HG03196 (cell line): ENCODE measurements at regions not wholly inside any gene's neighbourhood (a gene's known extent, or its start where the extent isn't known, plus 50 kb on each side); places are given as distances from the start of the nearest gene placed in this dataset.

Source experiments
- ATAC-seq: cut with Tn5 transposase; IDR thresholded peaks from one replicate; pipeline ENCODE4 v1.9.1; 2021; ENCODE audit not compliant: unreplicated experiment

DNA sequence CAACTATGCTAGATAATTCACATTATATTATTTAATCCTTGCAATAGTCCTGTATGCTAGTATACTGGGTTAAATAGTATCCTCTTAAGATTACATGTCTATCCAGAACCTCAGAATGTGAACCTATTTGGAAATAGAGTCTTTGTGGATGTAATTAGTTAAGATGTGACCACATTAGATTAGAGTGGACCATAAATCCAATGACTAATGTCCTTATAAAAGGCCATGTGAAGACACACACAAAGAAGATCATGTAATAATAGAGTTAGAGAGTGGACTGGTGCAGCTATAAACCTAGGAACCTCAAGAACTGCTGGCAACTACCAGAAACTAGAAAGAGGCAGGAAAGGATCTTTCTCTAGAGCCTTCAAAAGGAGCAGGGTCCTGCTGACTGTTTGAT is 263.6 kb upstream of the PTGER4 start:
- ATAC-seq = no peak

DNA sequence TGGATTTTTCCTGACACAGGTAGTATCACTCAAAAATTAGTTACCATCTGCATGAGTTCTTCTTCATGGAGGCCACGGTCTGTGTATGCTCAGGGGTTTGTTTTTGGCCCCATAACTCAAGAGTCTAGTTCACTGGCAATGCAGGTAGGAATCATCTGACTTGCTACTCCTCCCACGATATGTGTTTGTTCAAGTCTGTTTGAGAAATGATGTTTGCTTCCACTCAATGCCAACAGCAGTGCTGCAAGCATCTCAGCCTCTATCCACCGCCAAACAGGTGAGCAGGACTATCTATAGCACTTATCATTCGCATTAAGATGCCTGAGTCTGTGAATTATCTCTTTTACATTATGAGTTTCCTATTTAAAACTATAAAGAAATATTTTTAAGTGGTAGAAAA is 264.8 kb upstream of the PTGER4 start:
- no peak for ATAC-seq

DNA sequence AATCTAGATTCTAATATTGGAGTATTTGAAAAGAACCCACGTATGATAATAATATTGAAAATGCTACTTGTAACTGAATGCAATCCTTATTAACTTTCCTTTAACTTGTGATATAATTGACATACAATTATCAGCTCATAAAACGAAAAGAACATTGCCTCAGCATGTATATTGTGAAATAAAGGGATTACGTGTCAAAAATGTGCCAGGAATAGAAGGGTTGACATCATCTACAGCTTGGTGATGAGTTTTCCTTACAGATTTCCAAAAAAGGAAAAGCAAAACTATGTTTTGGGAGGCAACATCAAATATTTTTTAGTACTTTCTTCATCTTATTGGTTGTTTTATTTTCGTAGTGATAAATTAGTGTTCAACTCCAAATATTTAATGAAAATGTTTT is 266.0 kb upstream of the PTGER4 start:
- no peak for ATAC-seq

DNA sequence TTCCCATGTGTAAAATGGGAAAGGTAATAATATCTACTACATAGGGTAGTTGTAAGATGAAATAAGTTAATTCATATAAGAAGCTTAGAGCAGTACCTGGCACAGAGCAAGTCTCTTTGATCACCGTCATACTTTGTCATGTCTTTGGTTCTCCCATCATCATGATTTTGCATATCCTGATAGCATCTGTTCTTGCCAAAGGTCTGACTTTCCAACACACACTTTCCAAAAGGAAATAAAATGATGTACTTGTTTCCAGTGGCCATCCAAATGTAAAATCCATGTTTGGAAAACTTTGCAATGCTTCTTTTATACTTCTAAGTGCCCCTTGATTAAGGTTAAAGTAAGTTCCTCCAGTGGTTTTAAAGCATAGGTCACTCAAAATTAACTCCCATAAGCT is 266.9 kb upstream of the PTGER4 start:
- no peak for ATAC-seq

DNA sequence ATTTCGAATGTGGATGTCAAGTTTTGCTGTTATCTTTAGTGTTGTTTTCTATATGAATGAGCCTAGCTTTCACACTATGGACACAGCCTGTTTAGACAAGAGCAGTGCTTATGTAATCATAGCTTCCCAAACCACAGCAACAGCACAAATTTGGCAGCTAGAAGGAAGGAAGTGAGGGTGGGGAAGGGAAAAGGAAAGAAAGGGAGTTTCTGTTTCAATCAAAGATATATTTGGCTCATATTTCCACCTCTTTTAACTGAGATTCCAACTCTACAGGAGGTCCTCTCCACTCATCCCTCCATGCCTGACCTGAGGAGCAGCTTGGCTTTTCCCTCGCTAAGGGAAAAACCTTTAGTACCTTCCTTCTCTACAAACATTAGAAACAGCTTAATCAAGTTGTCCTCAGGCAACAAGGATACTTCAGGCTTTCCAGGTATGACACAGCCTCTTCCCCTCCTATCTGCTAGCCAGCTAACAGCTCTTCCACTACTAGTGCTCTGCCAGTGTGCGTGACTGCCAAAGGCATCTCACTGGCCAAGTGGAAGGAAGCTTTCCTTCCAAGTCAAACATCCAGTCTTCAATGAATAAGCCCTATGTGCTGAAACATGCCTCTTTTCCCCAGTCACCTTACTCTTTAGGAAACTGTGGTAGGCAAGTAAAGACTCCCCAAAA is 268.6 kb upstream of the PTGER4 start:
- ATAC-seq = no peak

DNA sequence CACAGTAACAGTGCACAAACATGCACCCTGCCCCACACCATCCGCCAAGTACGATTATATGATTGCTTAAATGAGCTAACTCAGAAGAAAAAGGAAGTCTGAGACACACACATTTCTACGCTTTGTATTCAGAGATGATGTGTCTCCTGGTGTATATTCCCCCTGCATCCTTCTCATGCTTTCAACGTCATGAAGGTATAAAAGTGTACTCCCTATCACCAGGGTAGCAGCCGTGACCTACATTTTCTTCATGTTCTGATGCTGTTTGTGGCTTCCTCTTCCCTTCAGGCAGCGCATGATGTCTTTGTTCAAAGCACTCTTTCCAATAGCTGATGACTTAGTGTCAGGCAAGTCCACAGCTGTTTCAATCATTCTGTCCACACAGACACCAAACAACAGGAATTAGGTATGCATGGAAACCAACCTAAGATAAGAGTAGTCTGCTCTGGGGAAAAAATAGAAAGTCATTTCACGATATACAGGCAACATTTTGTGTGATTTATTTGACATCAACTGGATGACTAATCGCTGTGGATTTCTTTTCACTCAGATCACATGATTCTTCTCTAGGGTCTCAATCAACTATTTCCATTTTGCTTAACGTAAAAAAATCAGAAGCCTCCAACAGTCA is 269.4 kb upstream of the PTGER4 start:
- ATAC-seq = no peak

DNA sequence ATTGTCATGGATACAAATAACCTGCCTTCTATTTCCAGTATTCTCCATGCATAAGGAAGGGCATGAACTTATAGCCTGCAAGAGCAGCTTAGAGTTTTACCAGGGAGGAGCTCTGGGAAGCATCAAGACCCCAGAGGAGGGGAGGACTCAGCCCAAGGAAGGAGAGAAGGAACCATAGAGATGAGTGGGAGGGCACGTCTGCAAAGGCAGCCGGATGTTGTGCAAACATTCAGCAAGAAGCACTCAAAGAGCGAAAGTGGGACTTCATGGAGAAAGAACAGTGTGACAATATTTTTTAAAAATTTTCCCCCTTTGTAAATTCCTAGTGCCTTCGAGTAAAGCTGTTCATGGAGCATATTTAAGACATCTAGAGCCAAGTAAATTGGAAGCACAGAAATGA is 270.1 kb upstream of the PTGER4 start:
- no peak for ATAC-seq

DNA sequence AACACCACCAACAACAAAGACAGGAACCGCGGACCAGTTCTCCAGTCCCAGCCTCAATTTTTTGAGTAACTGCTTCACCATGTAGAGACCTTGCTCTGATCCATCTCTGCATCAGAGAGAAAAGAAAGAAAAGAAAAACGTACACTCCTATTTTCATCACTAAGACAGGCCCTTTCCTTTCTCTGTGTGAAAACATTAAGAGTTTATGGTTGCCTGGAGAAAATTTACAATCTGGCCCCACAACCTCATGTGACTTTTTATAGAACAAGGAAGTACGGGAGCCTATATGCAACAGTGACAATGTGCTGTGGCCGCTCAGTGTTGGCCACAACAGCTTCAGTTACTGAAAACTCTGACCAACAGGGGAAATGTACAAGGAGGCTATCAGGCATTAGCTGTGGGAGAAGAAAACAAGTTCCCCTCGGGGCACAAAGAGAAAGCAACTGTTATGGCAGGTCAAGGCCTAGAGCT is 272.9 kb upstream of the PTGER4 start:
- ATAC-seq = peak; percentile 48

DNA sequence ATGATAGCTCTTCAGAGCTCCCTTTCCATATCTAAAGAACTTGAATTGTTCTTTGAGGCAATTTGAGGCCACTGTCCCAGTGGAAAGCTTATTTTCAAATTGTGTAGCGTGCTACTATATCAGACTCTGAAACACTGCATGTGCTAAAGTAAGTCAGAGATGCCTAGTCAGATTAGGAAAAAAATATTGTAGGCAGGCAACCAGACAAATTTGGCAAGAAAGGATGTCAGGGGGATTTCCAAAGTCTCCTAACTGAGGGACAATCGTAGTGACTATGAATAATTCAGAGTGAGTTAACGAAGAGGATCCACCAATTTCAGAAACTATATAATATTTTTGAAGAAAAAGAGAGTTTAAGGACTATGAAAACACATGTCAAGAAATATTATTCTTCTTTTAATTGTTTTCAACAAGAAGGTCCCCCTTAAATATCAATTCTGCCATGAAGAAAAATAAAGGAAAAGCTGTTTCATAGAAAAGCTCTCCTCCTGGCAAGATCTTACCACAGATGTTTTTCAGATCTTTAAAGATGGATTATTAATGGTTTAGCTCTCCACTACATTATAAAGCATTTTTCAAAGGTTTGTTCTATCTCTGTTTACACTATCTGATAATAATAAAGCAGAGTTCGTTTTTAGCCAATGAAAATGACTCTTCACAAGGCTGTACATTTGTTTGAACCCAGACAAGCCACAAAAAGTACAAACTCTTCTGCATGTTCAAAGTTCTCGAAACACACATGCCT is 273.5 kb upstream of the PTGER4 start:
- ATAC-seq = no peak

DNA sequence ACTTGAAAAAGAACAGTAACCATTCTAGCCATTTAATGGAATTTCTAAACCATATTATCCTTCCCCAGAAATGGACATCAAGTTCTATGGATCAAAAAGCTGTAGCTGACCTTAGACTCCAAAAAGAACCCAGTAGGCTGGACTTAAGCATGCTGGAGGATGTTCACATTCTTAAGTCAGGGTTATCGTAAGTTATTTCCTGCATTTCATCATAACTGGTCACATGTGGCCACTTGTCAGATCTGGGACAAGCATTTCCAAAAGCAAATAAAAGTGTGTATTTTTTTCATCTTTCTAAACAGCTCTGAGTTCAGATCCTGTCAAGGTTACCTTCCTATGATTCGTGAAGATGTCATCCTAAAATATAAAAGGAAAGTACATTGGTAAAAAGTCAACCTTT is 274.5 kb upstream of the PTGER4 start:
- no peak for ATAC-seq

DNA sequence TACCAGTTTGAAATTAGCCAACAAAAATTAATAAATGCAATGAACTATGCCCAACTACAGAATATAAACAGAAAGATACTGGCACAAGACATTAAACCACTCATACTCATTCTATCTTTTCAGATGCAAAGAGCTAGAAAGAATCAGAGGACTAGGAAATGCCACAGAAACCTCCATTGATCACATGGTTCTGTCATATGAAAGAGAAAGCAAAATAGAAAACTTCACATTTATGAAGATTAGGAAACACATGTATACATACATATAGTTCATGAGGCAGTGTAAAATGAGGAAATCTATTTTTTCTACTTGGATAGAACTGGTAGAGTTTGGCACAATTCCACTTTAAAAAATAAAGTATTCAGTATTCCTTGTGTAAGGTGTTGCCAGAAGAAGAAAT is 275.1 kb upstream of the PTGER4 start:
- peak; percentile 71 for ATAC-seq

DNA sequence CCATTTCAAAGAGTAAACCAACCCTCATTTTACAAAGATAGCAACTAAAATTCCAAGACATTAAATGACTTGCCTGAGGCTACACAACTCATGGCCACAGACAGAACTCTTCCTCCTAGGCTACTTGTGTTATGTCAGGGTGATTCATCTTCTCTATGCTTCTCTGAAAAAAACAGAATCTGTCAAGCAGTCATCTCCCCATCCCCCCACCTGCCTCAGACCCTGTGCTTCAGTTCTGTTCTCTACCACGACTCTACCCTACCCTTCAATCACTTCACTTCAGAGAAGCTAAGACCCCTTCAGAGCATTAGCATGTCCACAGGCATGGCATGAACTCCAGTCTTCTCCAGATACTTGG is 277.7 kb upstream of the PTGER4 start:
- no peak for ATAC-seq

DNA sequence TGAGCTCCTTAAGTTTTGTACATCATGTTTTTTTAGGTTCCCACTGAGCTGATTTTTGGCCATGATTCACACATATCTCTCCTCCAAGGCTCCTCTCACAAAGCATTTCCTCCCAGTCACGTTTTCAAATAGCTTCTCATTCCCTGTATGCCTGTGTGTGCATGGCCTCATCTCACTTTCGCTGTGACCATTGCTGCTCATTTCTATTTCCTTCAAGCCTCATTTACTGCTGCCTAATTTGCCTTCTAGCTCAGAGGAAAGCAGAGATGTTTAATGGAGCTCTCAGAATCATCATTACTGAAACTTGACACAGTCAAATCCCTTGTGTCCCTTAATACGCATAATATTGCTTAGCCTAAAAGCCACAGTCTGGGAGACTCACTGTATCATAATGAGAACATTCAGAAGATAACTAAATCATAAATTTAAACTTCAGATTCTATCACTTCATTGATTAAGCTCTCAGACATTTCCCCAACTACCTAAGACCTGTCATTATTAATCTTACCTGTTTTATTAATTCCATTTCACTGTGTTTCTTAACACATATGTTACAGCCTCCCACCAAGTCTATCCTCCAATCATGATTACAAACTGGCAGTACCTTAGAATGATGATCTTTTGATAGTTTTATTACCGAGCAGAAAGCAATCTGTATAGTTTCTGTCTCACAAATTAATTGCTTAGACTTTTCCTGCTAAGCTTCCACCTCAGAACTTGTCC is 278.3 kb upstream of the PTGER4 start:
- ATAC-seq = no peak

DNA sequence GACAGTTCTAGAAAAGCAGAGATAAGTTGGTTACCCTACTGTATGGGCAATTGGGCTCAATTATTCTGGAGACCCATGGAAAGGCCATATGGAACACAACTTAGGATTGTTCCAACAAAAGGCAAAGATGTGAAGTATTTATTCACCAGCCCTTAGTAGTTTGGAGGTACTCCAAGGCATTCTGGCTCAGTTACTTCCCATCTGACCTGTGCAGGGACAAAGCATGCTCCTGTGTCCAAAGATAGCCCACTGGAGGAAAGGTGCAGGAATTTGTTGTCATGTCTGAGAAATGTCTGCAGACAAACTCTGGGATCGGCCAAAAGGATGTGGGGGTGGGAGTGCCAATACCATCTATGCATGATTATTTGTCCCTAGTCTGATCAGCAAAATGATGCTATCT is 279.5 kb upstream of the PTGER4 start:
- no peak for ATAC-seq

DNA sequence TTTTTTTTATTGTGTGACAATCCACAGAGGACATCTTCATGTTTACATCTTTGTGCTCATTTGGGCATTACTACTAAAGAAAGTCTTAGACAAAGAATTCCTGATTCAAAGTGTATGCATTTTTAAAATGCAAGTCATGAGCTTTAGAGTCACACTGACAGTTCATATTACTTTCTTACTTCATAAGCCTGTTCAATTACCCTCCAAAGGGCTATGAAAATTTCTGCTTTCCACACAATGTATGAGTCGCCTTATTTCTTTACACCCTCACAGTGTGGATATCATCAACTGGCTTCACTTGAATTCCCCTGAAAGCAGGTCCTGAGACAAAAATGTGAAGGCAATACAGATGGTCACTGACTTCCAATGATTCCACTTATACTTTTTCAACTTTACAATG is 280.4 kb upstream of the PTGER4 start:
- ATAC-seq = no peak

DNA sequence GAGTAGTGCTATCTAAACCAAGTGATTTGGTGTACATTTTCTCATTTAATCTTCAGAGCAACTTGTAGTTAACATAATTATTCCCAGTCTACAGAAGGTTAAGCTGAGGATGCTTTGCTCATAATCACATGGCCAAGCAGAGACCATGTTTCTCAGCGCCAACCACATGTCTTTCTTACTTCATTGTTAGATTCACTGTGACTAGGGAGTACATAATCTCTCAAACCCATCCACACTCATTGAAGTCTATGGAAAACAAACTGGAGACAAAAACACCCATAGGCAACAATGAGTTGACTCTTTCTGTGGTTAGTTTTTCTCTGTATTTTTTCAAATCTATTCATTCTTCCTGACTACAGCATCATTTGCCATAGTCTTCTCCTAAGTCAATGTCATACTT is 281.7 kb upstream of the PTGER4 start:
- no peak for ATAC-seq

DNA sequence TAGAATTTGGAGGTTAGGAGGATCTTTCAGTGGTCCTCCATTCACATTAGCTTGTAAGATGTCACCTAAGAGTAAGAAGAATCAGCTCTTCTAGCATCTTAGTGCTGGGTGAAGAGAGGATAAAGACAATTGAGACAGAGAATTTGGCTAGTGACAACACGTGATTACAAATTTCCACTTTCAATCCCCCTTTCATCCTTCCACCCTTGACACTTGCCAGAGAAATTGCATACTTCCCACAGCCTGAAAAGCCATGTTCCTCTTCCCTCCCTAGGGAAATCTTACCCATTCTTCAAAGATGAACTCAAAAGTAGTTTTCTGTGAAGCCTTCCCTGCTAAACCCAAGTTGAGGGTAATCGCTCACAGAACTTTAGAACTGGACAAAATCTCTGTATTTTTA is 282.6 kb upstream of the PTGER4 start:
- ATAC-seq = no peak

DNA sequence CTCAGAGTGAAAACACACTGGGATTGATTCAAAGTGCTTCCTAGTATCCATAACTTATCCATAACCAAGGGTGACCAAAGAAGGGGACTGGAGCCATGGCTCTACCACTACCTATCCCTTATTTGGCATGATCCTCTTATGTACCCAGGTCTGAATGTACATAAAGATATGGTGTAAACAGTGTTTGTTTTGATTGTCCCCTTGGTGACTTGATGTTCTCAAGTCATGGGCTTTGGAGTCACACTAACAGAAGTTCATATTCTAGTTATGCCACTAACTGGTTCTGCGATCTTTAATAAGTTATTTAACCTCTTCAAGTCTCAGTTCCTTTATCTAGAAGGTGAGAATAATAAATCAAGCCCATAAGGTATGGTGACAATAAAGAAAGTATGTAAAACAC is 283.4 kb upstream of the PTGER4 start:
- no peak for ATAC-seq

DNA sequence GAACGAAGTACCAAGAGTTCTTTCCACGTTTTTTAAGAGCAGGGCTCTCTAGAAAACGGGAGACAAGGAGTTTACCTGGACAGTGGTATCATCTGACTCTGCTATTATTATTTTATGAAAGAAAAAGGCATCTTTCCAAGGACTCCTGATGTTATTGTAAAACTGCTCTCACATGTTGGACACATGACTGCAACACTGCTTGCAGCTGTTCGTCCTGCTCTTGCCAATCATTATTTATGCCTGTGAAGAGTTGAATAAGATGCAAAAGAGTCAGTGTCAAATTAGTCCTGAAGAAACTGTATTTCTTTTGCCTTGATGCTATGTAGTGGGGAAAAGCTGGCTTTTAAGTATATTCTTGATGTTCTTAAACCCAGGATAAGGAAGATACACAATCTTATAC is 284.5 kb upstream of the PTGER4 start:
- ATAC-seq = no peak

DNA sequence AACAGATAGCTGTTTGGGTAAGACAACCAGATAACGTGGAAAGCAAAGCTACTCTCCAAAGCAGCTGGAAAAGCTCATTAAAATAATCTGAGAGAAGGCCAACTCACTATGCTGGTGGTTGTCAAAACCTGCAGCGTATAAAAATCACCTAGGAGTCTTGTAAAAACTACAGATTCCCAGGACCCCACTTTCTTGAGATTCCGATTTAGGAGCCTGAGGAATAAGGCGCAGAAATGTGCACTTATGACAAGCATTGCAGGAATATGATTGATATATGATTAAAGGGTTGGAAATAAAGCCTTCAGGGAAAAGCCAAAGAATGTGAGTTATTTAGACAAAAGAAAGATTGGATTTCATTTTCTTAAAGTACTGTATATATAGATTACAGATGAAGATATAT is 285.0 kb upstream of the PTGER4 start:
- ATAC-seq = no peak

DNA sequence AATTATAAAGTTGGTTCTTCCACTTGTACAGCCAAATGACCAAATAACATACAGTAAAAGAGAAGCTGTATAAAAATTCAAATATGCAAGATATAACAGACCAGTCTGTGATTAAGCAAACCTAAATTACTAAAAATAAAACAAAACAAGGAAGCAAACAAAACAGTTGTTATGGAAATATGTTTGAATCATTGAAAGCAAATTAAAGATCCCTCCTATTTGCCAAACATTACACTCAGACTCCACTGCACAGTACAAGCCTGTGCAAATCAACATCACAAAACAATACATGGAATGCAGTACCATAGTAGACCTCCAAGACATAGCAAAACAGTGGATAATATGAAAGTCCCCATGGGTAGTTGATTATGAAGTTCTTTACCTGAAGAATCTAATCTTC is 288.1 kb upstream of the PTGER4 start:
- ATAC-seq = no peak
